Motor neuron (in vitro differentiated cells): ENCODE measurements at regions not wholly inside any gene's neighbourhood (a gene's known extent, or its start where the extent isn't known, plus 50 kb on each side); places are given as distances from the start of the nearest gene placed in this dataset.

ENCODE experiments used
- ATAC-seq, 8 experiments: fragments of 200-7000 bp; cut with Tn5 transposase; replicated peaks in 6 of 8; 2 replicates each; pipeline ENCODE4 v1.8.0; 2021; ENCODE audit warnings: mild to moderate bottlenecking in 8 of 8, moderate library complexity in 8 of 8
- H3K27ac ChIP-seq, 2 donors: fragments of 250-450 bp; sonication (Bioruptor Pico); 2 replicates each; pipeline ENCODE4 v1.9.0; 2021; ENCODE audit warnings: antibody characterized with exemption in 2 of 2, mild to moderate bottlenecking in 2 of 2, moderate library complexity in 1 of 2
- H3K4me1 ChIP-seq, 2 donors: fragments of 250-450 bp; sonication (Bioruptor Pico); replicated peaks in 1 of 2; 2 replicates each; pipeline ENCODE4 v1.6.1; 2021; ENCODE audit warnings: antibody characterized with exemption in 2 of 2, mild to moderate bottlenecking in 2 of 2, moderate library complexity in 1 of 2
- H3K4me3 ChIP-seq, 5 donors: fragments of 250-450 bp; sonication (Bioruptor Pico); 2 replicates each; pipeline ENCODE4 v1.9.0; 2021; ENCODE audit warnings: antibody characterized with exemption in 5 of 5, mild to moderate bottlenecking in 5 of 5, moderate library complexity in 4 of 5
- WGBS, 10 experiments: fragments of 450-650 bp; shearing (Covaris generic); methylation state at CpG; one replicate each; pipeline ENCODE4 v1.0.0; 2022; 5-methylcytosine and 5-hydroxymethylcytosine counted together
- in situ Hi-C, 9 experiments: fragments of 400-800 bp; cut with MboI; loops; one replicate each; pipeline ENCODE4 v1.15.0; 2021; ENCODE audit warnings: low sequenced_read_pairs in 9 of 9, low pct_unique_long_range_greater_than_20kb in 2 of 9; ENCODE audit not compliant: unreplicated experiment in 9 of 9

GRCh38 chr6:104639668-104640067, 220.1 kb downstream of the HACE1 start:
- ATAC-seq, result peak in 3 of 8 experiments; percentile 28 to 82 (median 39)
- Histone ChIP-seq H3K4me3 (no peak overlapping the region), H3K27ac (no peak overlapping the region), H3K4me1 (peaks cover 0 to 3% of the 10 kb centered on the region in 2 donors)
- in situ Hi-C loops, result no loop called here

- peak in 3 of 8 experiments; percentile 25 to 45 (median 36) for ATAC-seq
- H3K4me3 ChIP-seq, result no peak overlapping the region
- peaks cover 0 to 3% of the 10 kb centered on the region in 2 donors for H3K4me1 ChIP-seq
- in situ Hi-C loops, result no loop called here
- H3K27ac ChIP-seq, result no peak overlapping the region
- 32 to 100% (median 89%) methylated on average over 1 to 4 of the region's 4 CpGs; no CpG with 5 or more reads in 1 of the 10 experiments for WGBS, 10 experiments
Observed at GRCh38 chr6:104638841-104639290, 220.9 kb downstream of the HACE1 start.

- Histone ChIP-seq H3K4me3 (no peak overlapping the region), H3K27ac (no peak overlapping the region), H3K4me1 (peaks cover 0 to 3% of the 10 kb centered on the region in 2 donors)
- in situ Hi-C loops, result no loop called here
- ATAC-seq, result peak in 1 of 8 experiments; percentile 22
- WGBS, 10 experiments, result 4 to 100% (median 85%) methylated on average over 1 to 4 of the region's 4 CpGs
Observed at GRCh38 chr6:104633125-104633524, 226.6 kb downstream of the HACE1 start.

- WGBS, 10 experiments, result 30 to 100% (median 96%) methylated on average over 2 of the region's 2 CpGs; no CpG with 5 or more reads in 6 of the 10 experiments
- peak in 1 of 8 experiments; percentile 54 for ATAC-seq
- in situ Hi-C loops, result no loop called here
- Histone ChIP-seq H3K27ac (no peak overlapping the region), H3K4me3 (no peak overlapping the region), H3K4me1 (peaks cover 0 to 3% of the 10 kb centered on the region in 2 donors)
Observed at GRCh38 chr6:104632588-104632987, 227.1 kb downstream of the HACE1 start.

- no peak overlapping the region for H3K27ac ChIP-seq
- no peaks in the 10 kb centered on the region for H3K4me1 ChIP-seq
- in situ Hi-C loops, result no loop called here
- H3K4me3 ChIP-seq, result no peak overlapping the region
- no peak for ATAC-seq
Observed at GRCh38 chr6:104630955-104631354, 228.8 kb downstream of the HACE1 start.

- in situ Hi-C loops, result no loop called here
- H3K27ac ChIP-seq, result no peak overlapping the region
Observed at GRCh38 chr6:104630522-104630921, 229.2 kb downstream of the HACE1 start.

GRCh38 chr6:104629826-104630225, 229.9 kb downstream of the HACE1 start:
- WGBS, 10 experiments, result 18 to 100% (median 80%) methylated on average over 2 to 4 of the region's 4 CpGs

More at GRCh38 chr6:104630522-104630921, 229.2 kb downstream of the HACE1 start:
- WGBS, 10 experiments, result 10 to 67% (median 34%) methylated on average over 2 to 3 of the region's 3 CpGs
- no peak for ATAC-seq
- Histone ChIP-seq H3K4me1 (no peaks in the 10 kb centered on the region), H3K4me3 (no peak overlapping the region)

GRCh38 chr6:104625536-104625935, 234.2 kb downstream of the HACE1 start:
- no peaks in the 10 kb centered on the region for H3K4me1 ChIP-seq
- 19 to 98% (median 88%) methylated on average over 2 to 4 of the region's 5 CpGs; no CpG with 5 or more reads in 5 of the 10 experiments for WGBS, 10 experiments
- peak in 3 of 8 experiments; percentile 58 to 99 (median 99) for ATAC-seq
- in situ Hi-C loops, result no loop called here
- no peak overlapping the region for H3K4me3 ChIP-seq
- H3K27ac ChIP-seq, result no peak overlapping the region

More at GRCh38 chr6:104629826-104630225, 229.9 kb downstream of the HACE1 start:
- peak in 1 of 8 experiments; percentile 56 for ATAC-seq
- H3K4me3 ChIP-seq, result no peak overlapping the region
- no peaks in the 10 kb centered on the region for H3K4me1 ChIP-seq
- in situ Hi-C loops, result no loop called here
- H3K27ac ChIP-seq, result no peak overlapping the region

GRCh38 chr6:104623052-104623690, 236.5 kb downstream of the HACE1 start:
- peak in 7 of 8 experiments; percentile 14 to 74 (median 48) for ATAC-seq
- no peak overlapping the region for H3K27ac ChIP-seq
- H3K4me3 ChIP-seq, result no peak overlapping the region
- no peaks in the 10 kb centered on the region for H3K4me1 ChIP-seq
- in situ Hi-C loops, result no loop called here
- 22 to 100% (median 38%) methylated on average over 1 to 9 of the region's 9 CpGs; no CpG with 5 or more reads in 2 of the 10 experiments for WGBS, 10 experiments

- WGBS, 10 experiments, result 30 to 94% (median 80%) methylated on average over 1 to 2 of the region's 2 CpGs; no CpG with 5 or more reads in 3 of the 10 experiments
Observed at GRCh38 chr6:104621396-104621795, 238.3 kb downstream of the HACE1 start.

GRCh38 chr6:104617591-104617990, 242.1 kb downstream of the HACE1 start:
- in situ Hi-C loops, result no loop called here
- Histone ChIP-seq H3K4me3 (no peak overlapping the region), H3K27ac (no peak overlapping the region), H3K4me1 (no peaks in the 10 kb centered on the region)
- 0 to 82% (median 64%) methylated on average over 1 to 4 of the region's 4 CpGs; no CpG with 5 or more reads in 1 of the 10 experiments for WGBS, 10 experiments
- ATAC-seq, result no peak

More at GRCh38 chr6:104621396-104621795, 238.3 kb downstream of the HACE1 start:
- Histone ChIP-seq H3K27ac (no peak overlapping the region), H3K4me1 (no peaks in the 10 kb centered on the region), H3K4me3 (no peak overlapping the region)
- ATAC-seq, result no peak
- in situ Hi-C loops, result no loop called here

GRCh38 chr6:104614394-104614793, 245.3 kb downstream of the HACE1 start:
- ATAC-seq, result no peak
- Histone ChIP-seq H3K4me1 (no peaks in the 10 kb centered on the region), H3K27ac (no peak overlapping the region), H3K4me3 (no peak overlapping the region)
- in situ Hi-C loops, result no loop called here
- no CpG with 5 or more reads among the region's 1 CpG for WGBS, 10 experiments

- 0 to 100% (median 86%) methylated on average over 1 to 4 of the region's 4 CpGs for WGBS, 10 experiments
- in situ Hi-C loops, result no loop called here
- no peak overlapping the region for H3K4me3 ChIP-seq
- H3K4me1 ChIP-seq, result no peaks in the 10 kb centered on the region
- no peak overlapping the region for H3K27ac ChIP-seq
- peak in 4 of 8 experiments; percentile 8 to 69 (median 46) for ATAC-seq
Observed at GRCh38 chr6:104613416-104614001, 246.2 kb downstream of the HACE1 start.
